ENCODE measurements at regions not wholly inside any gene's neighbourhood (a gene's known extent, or its start where the extent isn't known, plus 50 kb on each side); places are given as distances from the start of the nearest gene placed in this dataset.

- TF ChIP-seq CTCF (IDR thresholded peaks at IDR 0.05; ENCODE audit: unreplicated experiment): no peak
- H3K27me3 Mint-ChIP-seq (ENCODE audit: low read depth): peaks cover 22% of the 10 kb centered on the region
- H3K4me1 Mint-ChIP-seq: peaks cover 7% of the 10 kb centered on the region
- no peak overlapping the region for H3K27ac Mint-ChIP-seq
- H3K4me3 Mint-ChIP-seq: no peak overlapping the region
- H3K36me3 Mint-ChIP-seq: no peaks in the 10 kb centered on the region
- no peaks in the 10 kb centered on the region for H3K9me3 Mint-ChIP-seq
- no peak for DNase-seq (ENCODE audit: low spot score in 2 of 2, unreplicated experiment in 2 of 2)
These were observed 160.2 kb upstream of the KAZN start for GRCh38 chr1:14438127-14438769.

GRCh38 chr1:14439015-14439414 is 159.5 kb upstream of the KAZN start:
- Mint-ChIP-seq H3K9me3 (no peaks in the 10 kb centered on the region), H3K4me3 (no peak overlapping the region), H3K27me3 (ENCODE audit: low read depth) (peaks cover 18% of the 10 kb centered on the region), H3K27ac (no peak overlapping the region), H3K36me3 (no peaks in the 10 kb centered on the region), H3K4me1 (peaks cover 15% of the 10 kb centered on the region)
- DNase-seq (ENCODE audit: low spot score in 2 of 2, unreplicated experiment in 2 of 2): no peak
- TF ChIP-seq CTCF (IDR thresholded peaks at IDR 0.05; ENCODE audit: unreplicated experiment): no peak

- Mint-ChIP-seq H3K27ac (no peak overlapping the region), H3K9me3 (no peaks in the 10 kb centered on the region), H3K4me3 (no peak overlapping the region), H3K27me3 (ENCODE audit: low read depth) (peaks cover 9% of the 10 kb centered on the region), H3K36me3 (no peaks in the 10 kb centered on the region), H3K4me1 (peaks cover 19% of the 10 kb centered on the region)
- no peak for DNase-seq (ENCODE audit: low spot score in 2 of 2, unreplicated experiment in 2 of 2)
- no peak for TF ChIP-seq CTCF (IDR thresholded peaks at IDR 0.05; ENCODE audit: unreplicated experiment)
These were observed 158.3 kb upstream of the KAZN start for GRCh38 chr1:14440166-14440565.

- no peak for TF ChIP-seq CTCF (IDR thresholded peaks at IDR 0.05; ENCODE audit: unreplicated experiment)
- Mint-ChIP-seq H3K27ac (no peak overlapping the region), H3K27me3 (ENCODE audit: low read depth) (peaks cover 10% of the 10 kb centered on the region)
These were observed 157.8 kb upstream of the KAZN start for GRCh38 chr1:14440731-14441130.

GRCh38 chr1:14441302-14441741 is 157.2 kb upstream of the KAZN start:
- Mint-ChIP-seq H3K36me3 (no peaks in the 10 kb centered on the region), H3K27me3 (ENCODE audit: low read depth) (peaks cover 10% of the 10 kb centered on the region), H3K4me1 (peaks cover 21% of the 10 kb centered on the region), H3K9me3 (no peaks in the 10 kb centered on the region), H3K27ac (no peak overlapping the region), H3K4me3 (no peak overlapping the region)
- no peak for DNase-seq (ENCODE audit: low spot score in 2 of 2, unreplicated experiment in 2 of 2)
- no peak for TF ChIP-seq CTCF (IDR thresholded peaks at IDR 0.05; ENCODE audit: unreplicated experiment)

More at GRCh38 chr1:14440731-14441130, 157.8 kb upstream of the KAZN start:
- H3K4me3 Mint-ChIP-seq: no peak overlapping the region
- H3K36me3 Mint-ChIP-seq: no peaks in the 10 kb centered on the region
- H3K9me3 Mint-ChIP-seq: no peaks in the 10 kb centered on the region
- peaks cover 21% of the 10 kb centered on the region for H3K4me1 Mint-ChIP-seq
- no peak for DNase-seq (ENCODE audit: low spot score in 2 of 2, unreplicated experiment in 2 of 2)

All from mesothelial cell of epicardium (in vitro differentiated cells).